GM12878 (cell line): ENCODE measurements at regions not wholly inside any gene's neighbourhood (a gene's known extent, or its start where the extent isn't known, plus 50 kb on each side); places are given as distances from the start of the nearest gene placed in this dataset.

Experiments
- ATAC-seq: fragments of 200-7000 bp; cut with Tn5 transposase; 3 replicates; pipeline ENCODE4 v1.9.1; 2020; ENCODE audit warnings: mild to moderate bottlenecking, moderate library complexity
- BruUV-seq: library from RNA; stranded (reverse); fragments of 400-500 nt; replicated peaks from 2 replicates; lab custom pipeline; 2021; lab: Mats Ljungman, UMichigan
- CTCF ChIA-PET: fragments of 300-600 bp; sonication (Branson Sonifier 250); formaldehyde crosslinking; extraction: SDS; loops from one replicate; lab custom pipeline; 2021; ENCODE audit warnings: inconsistent platforms; lab: Yijun Ruan, JAX
- POLR2A ChIA-PET: fragments of 350-600 bp; formaldehyde crosslinking; extraction: SDS; loops from one replicate; lab custom pipeline; 2021; ENCODE audit warnings: inconsistent platforms; lab: Charles Lee
- RAD21 ChIA-PET: fragments of 300-600 bp; sonication (Branson Sonifier 250); formaldehyde crosslinking; loops from one replicate; lab custom pipeline; 2023; ENCODE audit warnings: antibody characterized with exemption; ENCODE audit not compliant: unreplicated experiment; lab: Charles Lee
- SMC1A ChIA-PET: fragments of 300-600 bp; sonication (Branson Sonifier 250); formaldehyde crosslinking; loops from one replicate; lab custom pipeline; 2023; ENCODE audit not compliant: unreplicated experiment, uncharacterized antibody; lab: Charles Lee
- DNase-seq: peaks from one replicate; pipeline ENCODE4 v3.0.0-alpha.2; 2011; ENCODE audit warnings: low read depth, low spot score
- FAIRE-seq: peaks from 3 replicates; lab custom pipeline; 2011; peaks lifted over from hg19 to GRCh38; lab: Jason Lieb, UNC
- H2AFZ ChIP-seq: 2 replicates; pipeline ENCODE4 v1.6.0; 2011; ENCODE audit warnings: low read depth, low read length, control low read depth; ENCODE audit not compliant: control insufficient read depth
- H3K27ac ChIP-seq: 2 replicates; pipeline ENCODE4 v1.5.1; 2011; ENCODE audit warnings: control low read depth; ENCODE audit not compliant: control insufficient read depth, insufficient read depth
- H3K27me3 ChIP-seq, 2 experiments: replicated peaks in 1 of 2; 2 replicates each; pipeline versions ENCODE4 v1.6.0 to v1.6.1; 2011; ENCODE audit warnings: low read length in 1 of 2; ENCODE audit not compliant: control insufficient read depth in 2 of 2, insufficient read depth in 2 of 2
- H3K36me3 ChIP-seq, 2 experiments: 2 replicates each; pipeline ENCODE4 v1.5.1; 2011; ENCODE audit warnings: low read length in 1 of 2; ENCODE audit not compliant: control insufficient read depth in 2 of 2, insufficient read depth in 2 of 2
- H3K4me1 ChIP-seq: 2 replicates; pipeline ENCODE4 v1.6.1; 2011; ENCODE audit warnings: mild to moderate bottlenecking, low read length, moderate library complexity, mixed read lengths; ENCODE audit not compliant: control insufficient read depth, insufficient read depth
- H3K4me2 ChIP-seq: 2 replicates; pipeline ENCODE4 v1.6.0; 2011; ENCODE audit warnings: control low read depth; ENCODE audit not compliant: control insufficient read depth, insufficient read depth
- H3K4me3 ChIP-seq: fragments of 200-600 bp; sonication (generic); 2 replicates; pipeline ENCODE4 v1.5.1; 2016
- H3K79me2 ChIP-seq: 2 replicates; pipeline ENCODE4 v1.6.0; 2011; ENCODE audit warnings: low read length; ENCODE audit not compliant: control insufficient read depth, insufficient read depth
- H3K9ac ChIP-seq: 2 replicates; pipeline ENCODE4 v1.8.0; 2011; ENCODE audit warnings: low read length, control low read depth, mixed read lengths; ENCODE audit not compliant: control insufficient read depth, insufficient read depth
- H3K9me3 ChIP-seq: replicated peaks from 3 replicates; pipeline ENCODE4 v1.5.1; 2011; ENCODE audit warnings: mild to moderate bottlenecking, low read length; ENCODE audit not compliant: control insufficient read depth, insufficient read depth
- H4K20me1 ChIP-seq: 2 replicates; pipeline ENCODE4 v1.6.0; 2011; ENCODE audit not compliant: control insufficient read depth, insufficient read depth
- NFYB ChIP-seq: IDR thresholded peaks from 2 replicates; pipeline ENCODE4 v1.6.1; 2011; ENCODE audit warnings: low read depth, mild to moderate bottlenecking, low read length, improper control_type of control experiment, moderate library complexity; ENCODE audit not compliant: insufficient read depth
- RCOR1 ChIP-seq: conservative IDR thresholded peaks from 2 replicates; pipeline ENCODE4 v1.6.1; 2012; ENCODE audit warnings: low read depth, low read length, improper control_type of control experiment
- RELA ChIP-seq: fragments of 450-650 bp; IDR thresholded peaks from 2 replicates; pipeline ENCODE4 v1.8.0; 2014; ENCODE audit warnings: borderline replicate concordance; ENCODE audit not compliant: partially characterized antibody
- YY1 ChIP-seq: IDR thresholded peaks from 2 replicates; pipeline ENCODE4 v1.6.1; 2011; ENCODE audit warnings: low read depth, mild to moderate bottlenecking, low read length
- ZNF384 ChIP-seq: IDR thresholded peaks from 2 replicates; pipeline ENCODE4 v1.6.1; 2012; ENCODE audit warnings: low read depth, mild to moderate bottlenecking, low read length, improper control_type of control experiment, borderline replicate concordance
- in situ Hi-C: fragments of 300-500 bp; cut with MboI; formaldehyde crosslinking; loops from 9 replicates; pipeline ENCODE4 v1.14.3; 2018; ENCODE audit warnings: mixed read lengths
- intact Hi-C: fragments of 100-400 bp; cut with micrococcal nuclease; formaldehyde crosslinking; loops from one replicate; pipeline ENCODE4 v1.14.2; 2022; ENCODE audit not compliant: unreplicated experiment
- TF ChIP-seq, protein P1 (sequence below), 3 experiments: IDR thresholded peaks in 2 of 3; conservative IDR thresholded peaks in 1 of 3; 2 replicates each; pipeline ENCODE4 v1.5.1; 2011; ENCODE audit warnings: low read depth in 3 of 3, low read length in 3 of 3, mild to moderate bottlenecking in 3 of 3, control low read depth in 2 of 3, moderate library complexity in 2 of 3, inconsistent platforms in 1 of 3, mixed read lengths in 1 of 3; ENCODE audit not compliant: control insufficient read depth in 2 of 3, insufficient read depth in 1 of 3; ENCODE audit errors: extremely low read depth in 1 of 3
- TF ChIP-seq, protein P2 (sequence below): fragments of 150-350 bp; IDR thresholded peaks from 2 replicates; pipeline ENCODE4 v1.6.1; 2016; ENCODE audit warnings: low read depth, low read length

DNA sequence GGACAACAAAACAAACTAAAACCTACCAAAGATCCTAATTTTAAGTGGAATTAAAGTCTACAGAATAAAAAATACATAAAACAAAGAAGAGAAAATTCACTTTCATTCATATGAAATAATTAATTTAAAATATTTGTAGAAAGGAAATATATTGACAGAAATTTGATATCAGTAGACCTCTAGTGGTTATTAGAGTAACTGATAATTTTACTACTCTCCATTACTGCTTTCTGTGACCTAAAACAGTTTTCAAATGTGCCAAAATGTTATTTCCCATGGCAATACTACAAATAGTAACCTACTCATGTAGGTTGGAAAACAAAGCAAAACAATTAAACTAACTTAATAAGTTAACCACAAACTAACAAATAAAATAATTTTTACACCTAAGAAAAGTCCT is 147.1 kb downstream of the NOL4 start:
- no peaks in the 10 kb centered on the region for H4K20me1 ChIP-seq
- no peak for ATAC-seq
- CTCF ChIA-PET = interaction anchor here (0.6 to 3.0 kb wide), 5 partner anchors 9 to 238 kb away, joined by 3 to 19 read pairs (median 3); no protein-coding TSS in a partner anchor
- in situ Hi-C loops (no loop called here), intact Hi-C loops (loop anchor here (1.0 kb wide), 1 partner anchor 238 kb away; no protein-coding TSS in a partner anchor)
- H3K4me3 ChIP-seq = no peak overlapping the region
- H3K9ac ChIP-seq = no peak overlapping the region
- H3K36me3 ChIP-seq = no peaks in the 10 kb centered on the region
- SMC1A ChIA-PET = interaction anchor here (1.5 kb wide), 1 partner anchor 239 kb away, joined by 3 read pairs; no protein-coding TSS in a partner anchor
- H3K27me3 ChIP-seq = no peaks in the 10 kb centered on the region
- H2AFZ ChIP-seq = no peak overlapping the region
- no peaks in the 10 kb centered on the region for H3K4me1 ChIP-seq
- POLR2A ChIA-PET = no interaction called here
- no peak overlapping the region for H3K4me2 ChIP-seq
- RAD21 ChIA-PET = no interaction called here
- BruUV-seq = no TSS peak
- H3K9me3 ChIP-seq = no peaks in the 10 kb centered on the region
- no peak overlapping the region for H3K27ac ChIP-seq
- no peaks in the 10 kb centered on the region for H3K79me2 ChIP-seq
- TF ChIP-seq YY1 = no peak
- TF ChIP-seq, protein P1, sequence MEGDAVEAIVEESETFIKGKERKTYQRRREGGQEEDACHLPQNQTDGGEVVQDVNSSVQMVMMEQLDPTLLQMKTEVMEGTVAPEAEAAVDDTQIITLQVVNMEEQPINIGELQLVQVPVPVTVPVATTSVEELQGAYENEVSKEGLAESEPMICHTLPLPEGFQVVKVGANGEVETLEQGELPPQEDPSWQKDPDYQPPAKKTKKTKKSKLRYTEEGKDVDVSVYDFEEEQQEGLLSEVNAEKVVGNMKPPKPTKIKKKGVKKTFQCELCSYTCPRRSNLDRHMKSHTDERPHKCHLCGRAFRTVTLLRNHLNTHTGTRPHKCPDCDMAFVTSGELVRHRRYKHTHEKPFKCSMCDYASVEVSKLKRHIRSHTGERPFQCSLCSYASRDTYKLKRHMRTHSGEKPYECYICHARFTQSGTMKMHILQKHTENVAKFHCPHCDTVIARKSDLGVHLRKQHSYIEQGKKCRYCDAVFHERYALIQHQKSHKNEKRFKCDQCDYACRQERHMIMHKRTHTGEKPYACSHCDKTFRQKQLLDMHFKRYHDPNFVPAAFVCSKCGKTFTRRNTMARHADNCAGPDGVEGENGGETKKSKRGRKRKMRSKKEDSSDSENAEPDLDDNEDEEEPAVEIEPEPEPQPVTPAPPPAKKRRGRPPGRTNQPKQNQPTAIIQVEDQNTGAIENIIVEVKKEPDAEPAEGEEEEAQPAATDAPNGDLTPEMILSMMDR (IDR thresholded peaks at IDR 0.05 in 2 of 3, conservative IDR thresholded peaks at IDR 0.05 in 1 of 3; ENCODE audit: control insufficient read depth in 2 of 3, extremely low read depth in 1 of 3, insufficient read depth in 1 of 3, low read depth in 3 of 3, low read length in 3 of 3) = peak in 1 of 3 experiments; percentile 6; a peak in 1 of 6 replicates
- TF ChIP-seq, protein P2, sequence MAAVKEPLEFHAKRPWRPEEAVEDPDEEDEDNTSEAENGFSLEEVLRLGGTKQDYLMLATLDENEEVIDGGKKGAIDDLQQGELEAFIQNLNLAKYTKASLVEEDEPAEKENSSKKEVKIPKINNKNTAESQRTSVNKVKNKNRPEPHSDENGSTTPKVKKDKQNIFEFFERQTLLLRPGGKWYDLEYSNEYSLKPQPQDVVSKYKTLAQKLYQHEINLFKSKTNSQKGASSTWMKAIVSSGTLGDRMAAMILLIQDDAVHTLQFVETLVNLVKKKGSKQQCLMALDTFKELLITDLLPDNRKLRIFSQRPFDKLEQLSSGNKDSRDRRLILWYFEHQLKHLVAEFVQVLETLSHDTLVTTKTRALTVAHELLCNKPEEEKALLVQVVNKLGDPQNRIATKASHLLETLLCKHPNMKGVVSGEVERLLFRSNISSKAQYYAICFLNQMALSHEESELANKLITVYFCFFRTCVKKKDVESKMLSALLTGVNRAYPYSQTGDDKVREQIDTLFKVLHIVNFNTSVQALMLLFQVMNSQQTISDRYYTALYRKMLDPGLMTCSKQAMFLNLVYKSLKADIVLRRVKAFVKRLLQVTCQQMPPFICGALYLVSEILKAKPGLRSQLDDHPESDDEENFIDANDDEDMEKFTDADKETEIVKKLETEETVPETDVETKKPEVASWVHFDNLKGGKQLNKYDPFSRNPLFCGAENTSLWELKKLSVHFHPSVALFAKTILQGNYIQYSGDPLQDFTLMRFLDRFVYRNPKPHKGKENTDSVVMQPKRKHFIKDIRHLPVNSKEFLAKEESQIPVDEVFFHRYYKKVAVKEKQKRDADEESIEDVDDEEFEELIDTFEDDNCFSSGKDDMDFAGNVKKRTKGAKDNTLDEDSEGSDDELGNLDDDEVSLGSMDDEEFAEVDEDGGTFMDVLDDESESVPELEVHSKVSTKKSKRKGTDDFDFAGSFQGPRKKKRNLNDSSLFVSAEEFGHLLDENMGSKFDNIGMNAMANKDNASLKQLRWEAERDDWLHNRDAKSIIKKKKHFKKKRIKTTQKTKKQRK = no peak
- no peak for TF ChIP-seq NFYB
- TF ChIP-seq RCOR1 = no peak
- no peak for TF ChIP-seq RELA
- no peak for TF ChIP-seq ZNF384
- DNase-seq = no peak
- no peak for FAIRE-seq
